ENCODE measurements at regions not wholly inside any gene's neighbourhood (a gene's known extent, or its start where the extent isn't known, plus 50 kb on each side); places are given as distances from the start of the nearest gene placed in this dataset.

DNA sequence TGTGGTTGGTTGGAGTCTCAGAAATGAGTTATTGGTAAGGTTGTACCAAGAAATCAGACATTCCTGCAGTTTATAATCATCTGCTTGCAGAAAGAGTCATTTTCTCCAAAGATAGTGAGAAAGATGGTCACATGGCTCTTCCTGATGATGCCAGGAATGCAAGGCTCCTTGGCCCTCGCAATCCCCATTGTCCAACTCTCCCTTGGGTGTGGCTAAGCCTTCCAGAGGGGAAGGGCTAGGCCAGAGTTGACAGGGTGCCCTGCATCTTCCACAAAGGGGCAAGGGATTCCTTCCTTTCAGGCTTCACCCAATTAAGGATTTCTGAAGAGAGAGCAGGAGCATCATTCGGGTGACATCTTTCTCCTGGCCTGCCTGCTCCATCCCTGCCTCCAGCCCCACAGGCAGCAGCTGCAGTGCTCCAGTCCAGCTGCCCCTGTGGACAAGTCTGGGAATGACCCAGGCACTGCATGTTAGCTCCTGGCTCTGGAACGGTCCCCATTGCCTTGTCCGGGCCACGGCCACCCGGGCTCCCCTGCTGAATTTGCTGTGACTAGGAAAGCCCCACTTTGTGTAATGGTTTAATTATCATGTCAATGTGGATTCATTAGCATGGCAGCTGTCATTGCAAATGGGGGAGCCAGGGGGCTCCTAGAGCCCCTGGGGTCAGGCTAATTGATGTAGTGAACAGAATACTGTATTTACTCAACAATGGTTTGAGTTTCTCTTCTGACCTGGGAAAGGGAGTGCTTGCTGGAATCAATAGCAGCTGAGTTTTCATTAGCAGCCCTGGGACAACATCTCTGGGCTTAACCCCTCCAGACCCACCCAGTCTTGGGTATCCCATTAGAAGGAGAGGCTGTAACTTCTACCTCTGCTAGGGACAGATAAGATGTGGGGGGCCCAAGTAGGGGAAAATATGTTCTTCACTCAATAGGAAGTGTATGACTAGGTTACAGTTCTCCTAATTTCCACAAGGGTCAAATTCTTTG lies 112.6 kb upstream of the TBX20 start:
- peaks cover 0 to 4% of the 10 kb centered on the region in 2 experiments; a peak in 1 of 5 replicates for H3K27me3 ChIP-seq (ENCODE audit: control insufficient read depth in 2 of 2, insufficient read depth in 2 of 2, low read length in 2 of 2)
- no peaks in the 10 kb centered on the region for H3K79me2 ChIP-seq (ENCODE audit: control insufficient read depth, insufficient read depth, low read length)
- no TSS peak for BruUV-seq (replicated peaks)
- H3K4me1 ChIP-seq (replicated peaks in 1 of 2; ENCODE audit: control insufficient read depth in 2 of 2, insufficient read depth in 2 of 2, low read length in 2 of 2) = no peaks in the 10 kb centered on the region; a peak in 2 of 5 replicates
- H3K27ac ChIP-seq (ENCODE audit: extremely low read depth, low read depth, low read length) = no peak overlapping the region
- FAIRE-seq (no peak), ATAC-seq (no peak; the same call in 2 of the 3 replicates), DNase-seq (ENCODE audit: extremely low read depth in 1 of 4, low spot score in 3 of 4) (peak in 3 of 4 experiments; percentile 9 to 13 (median 11))
- H3K36me3 ChIP-seq (ENCODE audit: control insufficient read depth, insufficient read depth, low read length) = no peaks in the 10 kb centered on the region
- H2AFZ ChIP-seq (ENCODE audit: low read depth, low read length) = no peak overlapping the region
- 0% methylated on average over 5 of the region's 6 CpGs for WGBS (ENCODE audit: insufficient coverage, low coverage, missing lambda C conversion rate)
- no peaks in the 10 kb centered on the region for H3K9me1 ChIP-seq (ENCODE audit: control insufficient read depth, insufficient read depth, low read length)
- no peak for TF ChIP-seq SMARCE1 (IDR thresholded peaks at IDR 0.05)
- intact Hi-C loops (cut with micrococcal nuclease) = no loop called here
- H3K4me2 ChIP-seq (ENCODE audit: insufficient read depth, low read length) = no peak overlapping the region
- in situ Hi-C loops (cut with MboI) = no loop called here
- ChIA-PET CTCF (ENCODE audit: low intra/inter-chr PET ratio) (no interaction called here), POLR2A (interaction anchor here (0.6 kb wide), 1 partner anchor 641 kb away, joined by 4 read pairs; no protein-coding TSS in a partner anchor)
- no peaks in the 10 kb centered on the region for H3K9me3 ChIP-seq (replicated peaks; ENCODE audit: control insufficient read depth, insufficient read depth, low read depth, low read length)
- no peak overlapping the region for H3K4me3 ChIP-seq
- H4K20me1 ChIP-seq (replicated peaks; ENCODE audit: control insufficient read depth, insufficient read depth, low read length) = no peaks in the 10 kb centered on the region
- no peak overlapping the region for H3K9ac ChIP-seq (ENCODE audit: insufficient read depth in 1 of 2, low read depth in 2 of 2, low read length in 2 of 2)

DNA sequence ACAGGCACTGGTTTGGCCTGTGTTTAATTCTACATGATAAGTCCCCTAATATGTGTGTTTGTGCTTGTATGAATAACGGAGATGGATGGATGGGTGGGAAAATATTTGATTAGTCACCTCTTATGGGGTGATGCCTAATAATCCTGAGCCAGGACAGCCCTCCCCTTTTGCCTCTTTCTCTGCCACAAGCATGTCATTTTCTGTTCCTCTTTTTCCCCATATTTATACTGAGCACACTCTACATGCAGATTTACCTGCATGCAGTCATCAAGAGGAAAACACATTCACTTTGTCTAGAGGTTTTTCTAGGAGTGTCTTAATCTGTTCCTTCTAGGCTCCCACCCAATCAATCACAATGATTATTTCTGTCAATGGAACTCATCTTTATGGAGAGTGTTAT lies 111.6 kb upstream of the TBX20 start:
- Histone ChIP-seq H3K79me2 (ENCODE audit: control insufficient read depth, insufficient read depth, low read length) (no peaks in the 10 kb centered on the region), H3K9ac (ENCODE audit: insufficient read depth in 1 of 2, low read depth in 2 of 2, low read length in 2 of 2) (no peak overlapping the region), H3K36me3 (ENCODE audit: control insufficient read depth, insufficient read depth, low read length) (no peaks in the 10 kb centered on the region), H3K9me3 (replicated peaks; ENCODE audit: control insufficient read depth, insufficient read depth, low read depth, low read length) (no peaks in the 10 kb centered on the region), H4K20me1 (replicated peaks; ENCODE audit: control insufficient read depth, insufficient read depth, low read length) (no peaks in the 10 kb centered on the region), H3K9me1 (ENCODE audit: control insufficient read depth, insufficient read depth, low read length) (no peaks in the 10 kb centered on the region), H2AFZ (ENCODE audit: low read depth, low read length) (no peak overlapping the region), H3K4me3 (no peak overlapping the region), H3K4me1 (replicated peaks in 1 of 2; ENCODE audit: control insufficient read depth in 2 of 2, insufficient read depth in 2 of 2, low read length in 2 of 2) (no peaks in the 10 kb centered on the region; a peak in 2 of 5 replicates), H3K27me3 (ENCODE audit: control insufficient read depth in 2 of 2, insufficient read depth in 2 of 2, low read length in 2 of 2) (no peaks in the 10 kb centered on the region; a peak in 1 of 5 replicates), H3K4me2 (ENCODE audit: insufficient read depth, low read length) (no peak overlapping the region), H3K27ac (ENCODE audit: extremely low read depth, low read depth, low read length) (no peak overlapping the region)
- intact Hi-C loops (cut with micrococcal nuclease) = no loop called here
- WGBS (ENCODE audit: insufficient coverage, low coverage, missing lambda C conversion rate) = 0% methylated on average over 1 of the region's 1 CpG
- ChIA-PET POLR2A (no interaction called here), CTCF (ENCODE audit: low intra/inter-chr PET ratio) (no interaction called here)
- no TSS peak for BruUV-seq (replicated peaks)
- FAIRE-seq (no peak), ATAC-seq (no peak), DNase-seq (ENCODE audit: extremely low read depth in 1 of 4, low spot score in 3 of 4) (no peak)
- in situ Hi-C loops (cut with MboI) = no loop called here
- TF ChIP-seq, protein P1, sequence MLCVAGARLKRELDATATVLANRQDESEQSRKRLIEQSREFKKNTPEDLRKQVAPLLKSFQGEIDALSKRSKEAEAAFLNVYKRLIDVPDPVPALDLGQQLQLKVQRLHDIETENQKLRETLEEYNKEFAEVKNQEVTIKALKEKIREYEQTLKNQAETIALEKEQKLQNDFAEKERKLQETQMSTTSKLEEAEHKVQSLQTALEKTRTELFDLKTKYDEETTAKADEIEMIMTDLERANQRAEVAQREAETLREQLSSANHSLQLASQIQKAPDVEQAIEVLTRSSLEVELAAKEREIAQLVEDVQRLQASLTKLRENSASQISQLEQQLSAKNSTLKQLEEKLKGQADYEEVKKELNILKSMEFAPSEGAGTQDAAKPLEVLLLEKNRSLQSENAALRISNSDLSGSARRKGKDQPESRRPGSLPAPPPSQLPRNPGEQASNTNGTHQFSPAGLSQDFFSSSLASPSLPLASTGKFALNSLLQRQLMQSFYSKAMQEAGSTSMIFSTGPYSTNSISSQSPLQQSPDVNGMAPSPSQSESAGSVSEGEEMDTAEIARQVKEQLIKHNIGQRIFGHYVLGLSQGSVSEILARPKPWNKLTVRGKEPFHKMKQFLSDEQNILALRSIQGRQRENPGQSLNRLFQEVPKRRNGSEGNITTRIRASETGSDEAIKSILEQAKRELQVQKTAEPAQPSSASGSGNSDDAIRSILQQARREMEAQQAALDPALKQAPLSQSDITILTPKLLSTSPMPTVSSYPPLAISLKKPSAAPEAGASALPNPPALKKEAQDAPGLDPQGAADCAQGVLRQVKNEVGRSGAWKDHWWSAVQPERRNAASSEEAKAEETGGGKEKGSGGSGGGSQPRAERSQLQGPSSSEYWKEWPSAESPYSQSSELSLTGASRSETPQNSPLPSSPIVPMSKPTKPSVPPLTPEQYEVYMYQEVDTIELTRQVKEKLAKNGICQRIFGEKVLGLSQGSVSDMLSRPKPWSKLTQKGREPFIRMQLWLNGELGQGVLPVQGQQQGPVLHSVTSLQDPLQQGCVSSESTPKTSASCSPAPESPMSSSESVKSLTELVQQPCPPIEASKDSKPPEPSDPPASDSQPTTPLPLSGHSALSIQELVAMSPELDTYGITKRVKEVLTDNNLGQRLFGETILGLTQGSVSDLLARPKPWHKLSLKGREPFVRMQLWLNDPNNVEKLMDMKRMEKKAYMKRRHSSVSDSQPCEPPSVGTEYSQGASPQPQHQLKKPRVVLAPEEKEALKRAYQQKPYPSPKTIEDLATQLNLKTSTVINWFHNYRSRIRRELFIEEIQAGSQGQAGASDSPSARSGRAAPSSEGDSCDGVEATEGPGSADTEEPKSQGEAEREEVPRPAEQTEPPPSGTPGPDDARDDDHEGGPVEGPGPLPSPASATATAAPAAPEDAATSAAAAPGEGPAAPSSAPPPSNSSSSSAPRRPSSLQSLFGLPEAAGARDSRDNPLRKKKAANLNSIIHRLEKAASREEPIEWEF (CRISPR knock-in tag; IDR thresholded peaks at IDR 0.05) = no peak
- TF ChIP-seq TEAD2 (tag; IDR thresholded peaks at IDR 0.05) (no peak), ZNF347 (CRISPR knock-in tag; IDR thresholded peaks at IDR 0.05; ENCODE audit: low read depth) (no peak)
- TF ChIP-seq, protein P2, sequence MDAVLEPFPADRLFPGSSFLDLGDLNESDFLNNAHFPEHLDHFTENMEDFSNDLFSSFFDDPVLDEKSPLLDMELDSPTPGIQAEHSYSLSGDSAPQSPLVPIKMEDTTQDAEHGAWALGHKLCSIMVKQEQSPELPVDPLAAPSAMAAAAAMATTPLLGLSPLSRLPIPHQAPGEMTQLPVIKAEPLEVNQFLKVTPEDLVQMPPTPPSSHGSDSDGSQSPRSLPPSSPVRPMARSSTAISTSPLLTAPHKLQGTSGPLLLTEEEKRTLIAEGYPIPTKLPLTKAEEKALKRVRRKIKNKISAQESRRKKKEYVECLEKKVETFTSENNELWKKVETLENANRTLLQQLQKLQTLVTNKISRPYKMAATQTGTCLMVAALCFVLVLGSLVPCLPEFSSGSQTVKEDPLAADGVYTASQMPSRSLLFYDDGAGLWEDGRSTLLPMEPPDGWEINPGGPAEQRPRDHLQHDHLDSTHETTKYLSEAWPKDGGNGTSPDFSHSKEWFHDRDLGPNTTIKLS (IDR thresholded peaks at IDR 0.05; ENCODE audit: borderline replicate concordance, low read depth) = no peak
